ENCODE measurements at regions not wholly inside any gene's neighbourhood (a gene's known extent, or its start where the extent isn't known, plus 50 kb on each side); places are given as distances from the start of the nearest gene placed in this dataset.
"Not testable (repeated sequence)": the region's sequence is repeated elsewhere in the genome, so short reads cannot be mapped to it uniquely, and the experiment has no call there.

DNA sequence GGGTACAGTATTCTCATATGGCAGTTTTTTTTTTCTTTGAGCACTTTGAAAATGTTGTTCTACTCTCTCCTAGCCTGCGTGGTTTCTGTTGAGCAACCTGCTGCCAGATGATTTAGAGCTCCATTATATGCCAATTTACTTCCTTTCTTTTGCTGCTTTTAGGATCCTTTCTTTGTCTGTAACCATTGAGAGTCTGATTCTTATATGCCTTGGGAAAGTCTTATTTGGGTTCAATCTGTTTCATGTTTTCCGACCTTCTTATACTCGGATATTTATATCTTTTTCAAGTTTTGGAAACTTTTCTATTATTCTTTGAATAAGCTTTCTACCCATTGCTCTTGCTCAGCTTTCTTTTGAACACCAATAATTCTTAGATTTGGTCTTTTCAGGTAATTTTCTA, 138.1 kb upstream of the RAG2 start:
- no peak overlapping the region for H3K4me3 Mint-ChIP-seq (ENCODE audit: low read depth)
- H3K4me1 Mint-ChIP-seq (ENCODE audit: low read depth): no peaks in the 10 kb centered on the region
- H3K27me3 Mint-ChIP-seq: no peaks in the 10 kb centered on the region
- no peak for DNase-seq (ENCODE audit: low spot score, unreplicated experiment)
- H3K9me3 Mint-ChIP-seq (ENCODE audit: low read depth): peaks cover 6% of the 10 kb centered on the region
- H3K36me3 Mint-ChIP-seq (ENCODE audit: insufficient read depth): no peaks in the 10 kb centered on the region
- TF ChIP-seq, protein P1, sequence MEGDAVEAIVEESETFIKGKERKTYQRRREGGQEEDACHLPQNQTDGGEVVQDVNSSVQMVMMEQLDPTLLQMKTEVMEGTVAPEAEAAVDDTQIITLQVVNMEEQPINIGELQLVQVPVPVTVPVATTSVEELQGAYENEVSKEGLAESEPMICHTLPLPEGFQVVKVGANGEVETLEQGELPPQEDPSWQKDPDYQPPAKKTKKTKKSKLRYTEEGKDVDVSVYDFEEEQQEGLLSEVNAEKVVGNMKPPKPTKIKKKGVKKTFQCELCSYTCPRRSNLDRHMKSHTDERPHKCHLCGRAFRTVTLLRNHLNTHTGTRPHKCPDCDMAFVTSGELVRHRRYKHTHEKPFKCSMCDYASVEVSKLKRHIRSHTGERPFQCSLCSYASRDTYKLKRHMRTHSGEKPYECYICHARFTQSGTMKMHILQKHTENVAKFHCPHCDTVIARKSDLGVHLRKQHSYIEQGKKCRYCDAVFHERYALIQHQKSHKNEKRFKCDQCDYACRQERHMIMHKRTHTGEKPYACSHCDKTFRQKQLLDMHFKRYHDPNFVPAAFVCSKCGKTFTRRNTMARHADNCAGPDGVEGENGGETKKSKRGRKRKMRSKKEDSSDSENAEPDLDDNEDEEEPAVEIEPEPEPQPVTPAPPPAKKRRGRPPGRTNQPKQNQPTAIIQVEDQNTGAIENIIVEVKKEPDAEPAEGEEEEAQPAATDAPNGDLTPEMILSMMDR (IDR thresholded peaks at IDR 0.05; ENCODE audit: unreplicated experiment): no peak
- H3K27ac Mint-ChIP-seq: no peak overlapping the region

- not testable (repeated sequence) for H3K27me3 Mint-ChIP-seq; H3K4me1 Mint-ChIP-seq (ENCODE audit: low read depth); H3K36me3 Mint-ChIP-seq (ENCODE audit: insufficient read depth); DNase-seq (ENCODE audit: low spot score, unreplicated experiment); H3K27ac Mint-ChIP-seq; H3K4me3 Mint-ChIP-seq (ENCODE audit: low read depth); H3K9me3 Mint-ChIP-seq (ENCODE audit: low read depth)
Observed at GRCh38 chr11:36733721-36734120, 135.7 kb upstream of the RAG2 start.

- Mint-ChIP-seq H3K4me3 (ENCODE audit: low read depth) (no peak overlapping the region), H3K9me3 (ENCODE audit: low read depth) (peaks cover 1% of the 10 kb centered on the region), H3K27me3 (no peaks in the 10 kb centered on the region), H3K27ac (no peak overlapping the region), H3K36me3 (ENCODE audit: insufficient read depth) (no peaks in the 10 kb centered on the region), H3K4me1 (ENCODE audit: low read depth) (no peaks in the 10 kb centered on the region)
- DNase-seq (ENCODE audit: low spot score, unreplicated experiment): no peak
- TF ChIP-seq, protein P1 (IDR thresholded peaks at IDR 0.05; ENCODE audit: unreplicated experiment): no peak
Observed at GRCh38 chr11:36730761-36731160, 132.7 kb upstream of the RAG2 start.

GRCh38 chr11:36729825-36730224, 131.8 kb upstream of the RAG2 start:
- Mint-ChIP-seq H3K27ac (no peak overlapping the region), H3K4me3 (ENCODE audit: low read depth) (no peak overlapping the region), H3K4me1 (ENCODE audit: low read depth) (no peaks in the 10 kb centered on the region), H3K9me3 (ENCODE audit: low read depth) (no peaks in the 10 kb centered on the region), H3K27me3 (no peaks in the 10 kb centered on the region), H3K36me3 (ENCODE audit: insufficient read depth) (no peaks in the 10 kb centered on the region)
- no peak for DNase-seq (ENCODE audit: low spot score, unreplicated experiment)
- TF ChIP-seq, protein P1 (IDR thresholded peaks at IDR 0.05; ENCODE audit: unreplicated experiment): no peak

DNA sequence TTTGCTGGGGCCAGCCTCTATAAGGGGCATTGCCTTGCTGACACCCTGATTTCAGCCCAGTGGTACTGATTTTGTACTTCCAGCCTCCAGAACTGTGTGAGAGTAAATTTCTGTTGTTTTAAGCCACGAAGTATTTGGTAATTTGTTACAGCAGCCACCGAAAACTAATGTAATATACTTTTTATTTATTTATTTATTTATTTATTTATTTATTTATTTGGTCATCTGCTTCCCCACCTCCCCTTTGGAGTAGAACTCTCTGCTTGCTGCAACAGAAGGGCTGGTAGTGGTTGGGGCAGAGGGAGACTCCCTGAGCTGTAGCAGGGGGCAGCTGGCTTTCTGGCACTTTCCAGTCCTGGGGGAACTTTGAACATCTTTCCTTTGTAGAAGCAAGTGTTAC, 128.4 kb upstream of the RAG2 start:
- Mint-ChIP-seq H3K27me3 (no peaks in the 10 kb centered on the region), H3K4me3 (ENCODE audit: low read depth) (no peak overlapping the region), H3K9me3 (ENCODE audit: low read depth) (no peaks in the 10 kb centered on the region), H3K36me3 (ENCODE audit: insufficient read depth) (no peaks in the 10 kb centered on the region), H3K4me1 (ENCODE audit: low read depth) (no peaks in the 10 kb centered on the region), H3K27ac (no peak overlapping the region)
- no peak for DNase-seq (ENCODE audit: low spot score, unreplicated experiment)
- TF ChIP-seq, protein P1 (IDR thresholded peaks at IDR 0.05; ENCODE audit: unreplicated experiment): no peak

DNA sequence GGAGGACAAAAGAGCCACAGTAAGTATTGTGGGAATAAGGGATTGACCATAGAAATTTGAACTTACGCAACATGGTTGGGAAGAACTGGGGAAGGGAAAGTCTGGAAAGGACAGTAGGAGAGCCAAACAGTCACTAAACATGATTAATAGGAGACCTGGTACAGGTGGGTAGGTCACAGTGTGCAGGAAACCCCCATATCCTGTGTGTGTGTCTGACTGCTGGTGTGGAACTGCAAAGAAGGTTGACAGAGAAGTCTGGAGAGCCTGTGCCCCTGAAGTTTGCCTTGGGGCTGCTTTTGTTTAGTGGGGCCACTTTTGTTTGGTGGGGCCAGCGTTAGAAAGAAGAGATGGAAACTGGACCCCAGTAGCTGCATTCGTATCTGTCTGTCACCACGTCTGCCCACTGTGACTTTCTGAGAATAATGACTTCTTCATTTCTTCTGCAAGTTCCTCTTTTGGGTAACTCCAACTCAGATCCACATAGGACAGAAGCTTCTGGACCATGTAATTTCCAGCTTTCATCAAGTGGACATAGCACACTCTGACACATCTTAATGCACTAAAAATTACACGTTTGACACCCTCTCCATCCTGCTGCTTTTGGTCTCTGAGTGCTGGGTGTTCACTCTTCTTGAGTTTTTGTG, 126.8 kb upstream of the RAG2 start:
- Mint-ChIP-seq H3K36me3 (ENCODE audit: insufficient read depth) (no peaks in the 10 kb centered on the region), H3K9me3 (ENCODE audit: low read depth) (no peaks in the 10 kb centered on the region)
- TF ChIP-seq, protein P1 (IDR thresholded peaks at IDR 0.05; ENCODE audit: unreplicated experiment): no peak

More for the DNA sequence above, 126.8 kb upstream of the RAG2 start:
- Mint-ChIP-seq H3K27ac (no peak overlapping the region), H3K4me3 (ENCODE audit: low read depth) (no peak overlapping the region), H3K4me1 (ENCODE audit: low read depth) (no peaks in the 10 kb centered on the region), H3K27me3 (no peaks in the 10 kb centered on the region)
- DNase-seq (ENCODE audit: low spot score, unreplicated experiment): no peak
